Stimulated activated CD4-positive, alpha-beta T cell treated with anti-CD3 and anti-CD28 coated beads, Interleukin-1b, Interleukin-23, amount 100 ng/mL, for 24 hours (primary cell): ENCODE measurements at regions not wholly inside any gene's neighbourhood (a gene's known extent, or its start where the extent isn't known, plus 50 kb on each side); places are given as distances from the start of the nearest gene placed in this dataset.

Source experiments
- DNase-seq, 4 experiments: peaks; one replicate each; pipeline ENCODE4 v3.0.0-alpha.2; 2020; ENCODE audit warnings: low read depth in 4 of 4, low spot score in 1 of 4

DNA sequence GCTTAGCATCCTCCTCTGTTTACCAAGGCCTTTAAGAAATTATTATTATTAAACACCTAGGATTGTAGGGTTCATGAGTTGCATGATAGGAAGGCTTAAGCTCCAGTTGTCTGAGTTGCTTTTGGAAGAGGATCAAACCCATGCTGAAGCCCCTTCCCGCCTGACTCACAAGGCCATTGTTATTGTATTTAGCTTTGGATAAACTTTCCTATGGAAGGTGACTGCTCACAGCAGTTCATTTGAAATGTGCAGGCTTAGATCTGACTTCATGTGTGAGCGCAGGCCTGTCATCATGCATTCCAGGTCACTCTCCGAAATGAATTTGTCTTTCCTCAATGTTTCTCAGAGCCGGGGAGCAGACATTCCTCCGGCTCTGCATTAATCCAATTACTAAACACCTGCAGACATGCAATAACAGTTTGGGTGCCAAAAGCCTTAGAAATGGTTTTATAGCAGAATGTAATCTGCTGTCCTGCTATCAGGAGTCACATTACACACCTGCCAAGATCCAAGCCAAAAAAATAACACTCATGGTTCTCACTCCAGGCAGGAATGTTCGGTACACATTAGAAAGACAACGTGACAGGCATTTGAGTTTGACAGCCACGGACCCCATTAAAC lies 119.9 kb downstream of the OSR1 start:
- no peak for DNase-seq

DNA sequence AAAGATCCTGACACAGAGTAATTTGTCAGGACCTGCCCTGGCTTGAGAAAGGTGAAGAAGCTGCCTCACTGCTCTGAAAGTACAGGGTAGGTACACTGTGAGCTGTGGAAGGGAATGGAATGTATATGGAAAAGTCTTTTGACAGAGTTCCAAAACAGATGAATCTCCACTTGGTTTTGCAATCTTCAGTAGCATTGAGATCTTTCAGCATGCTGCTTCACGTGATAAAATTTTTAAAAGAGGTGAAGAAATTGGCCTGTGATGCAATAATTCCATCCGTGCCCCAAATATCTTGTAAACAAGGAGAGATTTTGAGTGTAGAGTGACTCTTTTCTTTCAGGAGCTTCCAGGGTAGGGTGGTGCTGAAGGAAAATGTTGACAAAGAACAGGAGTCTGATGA lies 123.1 kb downstream of the OSR1 start:
- no peak for DNase-seq

DNA sequence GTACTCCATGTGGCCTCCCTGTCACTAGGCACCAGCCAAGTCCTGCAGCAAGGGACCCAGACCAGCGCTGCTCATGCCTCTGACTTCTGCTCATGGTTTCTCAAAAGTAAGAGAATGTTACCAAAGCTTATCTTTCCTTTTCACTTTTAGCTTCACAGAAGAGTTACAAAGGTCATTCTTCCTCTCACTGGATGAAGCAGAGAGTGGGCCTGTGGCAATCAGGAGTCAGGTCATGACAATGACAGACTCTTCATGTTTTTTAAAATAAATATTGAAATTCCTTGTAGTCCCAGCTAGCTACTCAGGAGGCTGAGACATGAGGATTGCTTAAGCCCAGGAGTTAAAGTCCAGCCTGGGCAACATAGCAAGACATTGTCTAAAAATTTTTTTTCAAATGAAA lies 126.1 kb downstream of the OSR1 start:
- DNase-seq = no peak

DNA sequence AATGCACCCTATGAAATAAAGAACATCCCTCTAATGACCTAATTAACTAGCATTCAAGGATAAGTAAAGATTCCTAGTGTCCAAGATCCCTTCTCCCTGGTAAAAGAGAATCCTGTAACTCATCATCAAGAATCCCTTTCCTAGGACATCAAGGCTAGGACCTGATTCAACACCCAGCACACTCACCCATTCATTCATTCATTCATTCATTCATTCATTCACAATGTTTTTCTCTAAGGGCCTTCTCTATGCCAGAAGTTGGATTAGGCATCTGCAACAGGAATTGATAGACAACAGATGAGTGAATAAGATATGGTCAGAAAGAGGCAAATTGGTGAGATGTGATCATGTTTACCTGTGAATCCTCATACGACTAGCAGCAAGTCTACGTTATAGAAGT lies 126.8 kb downstream of the OSR1 start:
- DNase-seq = no peak

DNA sequence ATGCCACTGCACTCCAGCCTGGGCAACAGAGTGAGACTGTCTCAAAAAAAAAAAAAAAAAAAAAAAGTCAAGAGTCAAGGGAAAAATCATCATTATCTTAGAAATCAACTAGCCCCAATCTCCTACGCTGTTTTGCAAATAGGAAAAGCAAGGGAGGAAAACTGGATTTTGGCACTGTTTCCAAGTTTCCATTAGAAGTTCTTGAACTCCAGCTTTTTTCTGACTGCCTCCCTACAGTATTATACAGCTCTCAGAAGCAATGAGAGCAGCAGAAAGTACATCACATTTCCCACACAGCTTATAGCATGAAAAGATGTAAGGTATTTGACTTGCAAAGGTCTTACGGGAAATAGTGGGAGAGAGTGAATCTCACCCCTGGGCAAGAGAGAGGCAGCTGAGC lies 127.8 kb downstream of the OSR1 start:
- no peak for DNase-seq

DNA sequence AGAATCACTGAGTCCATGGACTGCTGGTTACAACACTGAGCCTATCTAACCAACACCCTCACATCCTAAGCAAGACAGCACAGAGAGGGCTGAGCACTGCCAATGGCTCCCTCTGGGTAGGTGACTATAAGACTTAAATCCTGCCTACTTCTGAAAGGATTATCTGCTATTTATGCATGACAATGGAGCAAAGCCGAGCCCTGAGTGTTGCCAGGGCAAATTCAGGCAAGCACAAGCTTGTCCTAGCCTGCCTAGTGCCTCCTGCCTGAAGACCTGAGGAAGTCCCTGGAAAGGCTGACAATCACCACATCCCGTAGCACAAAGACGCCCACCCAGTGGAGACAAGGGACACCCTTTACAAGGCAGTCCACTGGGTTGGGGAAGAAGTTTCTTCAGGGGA lies 129.7 kb downstream of the OSR1 start:
- DNase-seq = no peak

DNA sequence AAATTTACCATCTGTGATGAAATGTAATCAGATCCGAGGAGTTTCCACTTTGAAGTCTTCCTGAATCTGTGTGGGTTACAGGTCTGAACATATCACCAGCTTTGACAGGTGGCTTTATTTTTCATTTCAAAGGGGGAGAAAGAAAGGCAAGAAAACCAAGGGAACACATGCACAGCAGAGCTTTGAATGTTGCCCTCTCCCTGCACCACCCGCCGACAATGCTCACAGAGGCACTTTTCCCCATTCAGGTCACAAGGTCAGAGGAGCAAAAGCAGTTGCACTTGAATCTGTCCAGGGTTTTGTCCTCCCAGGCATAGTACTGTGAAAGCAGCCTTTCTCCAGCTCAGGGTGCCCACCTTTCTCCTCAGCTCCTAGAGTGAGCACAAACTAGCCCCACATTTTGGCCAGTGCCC lies 130.2 kb downstream of the OSR1 start:
- no peak for DNase-seq

DNA sequence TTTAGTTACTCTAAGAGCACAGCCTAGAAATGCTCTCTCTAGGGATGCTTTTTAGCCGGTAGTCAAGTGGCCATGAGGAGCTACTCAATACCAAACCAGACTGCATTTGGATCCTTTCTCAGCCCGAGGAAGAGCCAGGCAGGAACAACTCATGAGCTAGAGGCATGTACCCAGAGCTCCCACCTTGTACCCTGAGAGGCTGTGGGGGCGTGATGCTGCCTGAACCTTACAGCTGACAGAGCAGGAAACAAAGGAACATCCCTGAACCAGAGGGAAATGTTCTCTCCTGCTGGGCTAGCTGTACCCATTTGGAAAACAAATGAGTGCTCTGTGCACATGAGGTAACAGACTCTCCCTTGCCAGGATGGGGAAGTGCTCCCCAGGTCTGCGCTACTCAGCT lies 131.6 kb downstream of the OSR1 start:
- DNase-seq = no peak

DNA sequence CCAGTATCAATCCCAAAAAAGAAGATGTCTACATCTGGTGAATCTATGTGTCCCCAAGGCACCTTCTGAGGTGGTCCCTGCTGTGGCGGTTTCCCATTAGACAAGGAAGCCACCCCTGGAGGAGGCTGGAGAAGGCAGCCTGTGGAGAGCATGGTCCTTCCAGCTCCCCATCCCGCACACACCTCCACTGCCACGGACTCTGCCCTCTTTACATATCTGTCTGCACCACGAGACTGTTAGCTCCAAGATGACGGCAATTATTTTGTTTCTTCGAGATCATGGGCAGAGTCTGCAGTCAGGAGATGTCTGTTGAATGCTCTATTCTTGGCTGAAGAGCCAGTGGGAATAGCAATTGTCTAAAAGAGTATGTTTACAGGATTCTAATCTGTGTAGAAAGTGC lies 132.0 kb downstream of the OSR1 start:
- DNase-seq = no peak

DNA sequence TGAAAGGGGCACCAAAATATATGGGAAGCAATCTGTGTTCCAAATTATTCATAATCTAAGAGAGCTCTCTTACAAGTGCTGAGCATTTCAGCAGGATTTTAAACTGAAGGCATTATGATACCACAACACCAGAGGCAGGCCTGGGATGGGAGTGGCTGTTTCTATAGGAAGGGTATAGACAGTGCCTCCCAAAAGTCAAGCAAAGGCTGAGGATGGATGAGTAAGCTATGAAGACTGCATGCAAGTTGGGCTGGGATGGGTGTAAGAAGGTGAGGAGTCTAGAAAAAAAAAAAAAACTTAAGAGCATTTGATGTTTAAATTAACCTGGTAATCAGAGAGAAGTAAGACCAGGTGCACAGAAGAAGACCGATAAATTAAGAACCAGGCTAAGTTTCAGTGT lies 132.5 kb downstream of the OSR1 start:
- DNase-seq = no peak

DNA sequence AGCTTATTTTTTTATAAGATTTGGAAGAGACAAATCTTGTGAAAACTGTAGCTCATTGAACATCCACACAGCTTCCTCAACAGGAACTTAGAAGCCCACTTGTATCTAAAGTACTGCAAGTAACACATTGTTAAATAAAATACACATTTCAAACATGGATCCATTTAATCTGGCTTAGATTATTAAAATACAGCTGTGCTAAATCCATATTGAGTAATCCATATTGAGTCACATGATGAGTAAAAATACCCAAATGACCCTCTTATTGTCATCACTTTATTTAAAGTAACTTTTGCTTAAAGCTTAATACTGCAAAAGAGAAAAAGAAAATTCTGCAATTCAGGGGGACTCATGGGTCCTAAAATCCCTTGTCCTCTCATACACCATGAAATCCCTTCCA lies 133.3 kb downstream of the OSR1 start:
- DNase-seq = no peak

DNA sequence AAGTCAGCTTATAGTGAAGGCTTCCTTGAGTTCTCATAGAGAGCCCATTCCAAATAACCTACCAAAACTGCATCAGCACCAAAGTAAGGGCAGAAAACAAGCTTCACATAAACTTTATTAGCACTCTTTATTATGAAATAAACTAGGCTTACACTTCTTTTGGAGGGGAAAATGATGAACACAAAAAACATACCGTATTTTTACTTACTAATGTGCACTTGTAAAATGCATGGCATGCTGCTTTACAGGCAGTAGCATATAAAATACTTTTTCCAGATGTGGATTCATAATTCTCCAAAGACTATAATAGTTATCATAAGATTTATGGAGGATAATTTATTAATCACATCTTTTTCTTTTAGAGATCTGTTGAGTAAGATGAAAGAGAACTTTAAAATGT lies 133.9 kb downstream of the OSR1 start:
- no peak for DNase-seq

DNA sequence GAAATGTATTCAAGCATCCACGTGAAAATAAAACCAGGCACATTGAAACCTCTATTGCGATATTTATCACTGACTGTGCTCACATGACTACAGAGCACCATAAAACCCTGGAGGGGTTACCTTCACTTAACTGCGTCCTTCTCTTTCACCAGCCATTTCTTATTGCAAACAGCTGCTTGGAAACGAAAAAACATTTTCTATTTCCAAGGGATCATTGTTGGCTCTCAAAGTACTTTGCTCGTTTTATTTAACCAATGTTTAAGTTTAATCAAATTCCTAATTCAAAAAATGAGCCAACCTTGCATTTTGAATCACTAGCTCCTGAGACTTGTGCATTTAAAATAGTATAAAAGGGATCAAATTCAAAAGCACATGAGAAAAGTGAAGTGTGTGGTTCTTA lies 134.4 kb downstream of the OSR1 start:
- no peak for DNase-seq

DNA sequence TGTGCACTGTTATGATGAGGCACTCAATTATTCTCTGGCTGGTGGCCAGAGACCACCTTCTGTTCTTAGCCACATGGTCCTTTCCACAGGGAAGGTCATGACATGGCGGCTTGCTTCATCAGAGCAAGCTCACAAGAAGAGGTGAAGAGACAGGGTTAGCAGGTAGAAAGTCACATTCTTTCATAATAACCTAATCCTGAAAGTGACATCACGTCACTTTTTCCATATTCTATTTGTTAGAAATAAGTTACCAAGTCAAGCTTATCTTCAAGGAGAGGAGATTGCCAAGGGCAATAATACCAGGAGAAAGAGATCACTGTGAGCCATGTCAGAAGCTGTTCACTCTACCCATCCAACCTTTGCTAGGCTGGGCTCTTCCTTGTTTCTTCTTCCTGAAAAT lies 139.4 kb downstream of the OSR1 start:
- DNase-seq = no peak

DNA sequence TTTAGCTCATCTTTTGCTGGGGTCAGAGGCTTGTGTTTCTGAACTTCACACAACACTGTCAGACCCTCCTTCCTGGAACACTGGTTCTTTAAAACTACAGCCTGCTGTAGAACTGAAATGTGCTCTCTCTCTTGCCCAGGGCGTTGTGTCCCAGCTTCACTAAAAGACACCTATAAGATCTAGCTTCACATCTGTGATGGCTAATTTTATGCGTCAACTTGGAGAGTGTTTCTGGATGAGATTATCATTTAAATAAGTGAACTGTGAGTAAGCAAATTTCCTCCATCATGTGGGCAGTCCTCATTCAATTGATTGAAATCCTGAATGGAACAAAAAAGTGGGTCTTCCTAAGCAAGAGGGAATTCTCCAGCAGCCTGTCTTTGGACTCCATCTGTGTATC lies 140.3 kb downstream of the OSR1 start:
- no peak for DNase-seq

DNA sequence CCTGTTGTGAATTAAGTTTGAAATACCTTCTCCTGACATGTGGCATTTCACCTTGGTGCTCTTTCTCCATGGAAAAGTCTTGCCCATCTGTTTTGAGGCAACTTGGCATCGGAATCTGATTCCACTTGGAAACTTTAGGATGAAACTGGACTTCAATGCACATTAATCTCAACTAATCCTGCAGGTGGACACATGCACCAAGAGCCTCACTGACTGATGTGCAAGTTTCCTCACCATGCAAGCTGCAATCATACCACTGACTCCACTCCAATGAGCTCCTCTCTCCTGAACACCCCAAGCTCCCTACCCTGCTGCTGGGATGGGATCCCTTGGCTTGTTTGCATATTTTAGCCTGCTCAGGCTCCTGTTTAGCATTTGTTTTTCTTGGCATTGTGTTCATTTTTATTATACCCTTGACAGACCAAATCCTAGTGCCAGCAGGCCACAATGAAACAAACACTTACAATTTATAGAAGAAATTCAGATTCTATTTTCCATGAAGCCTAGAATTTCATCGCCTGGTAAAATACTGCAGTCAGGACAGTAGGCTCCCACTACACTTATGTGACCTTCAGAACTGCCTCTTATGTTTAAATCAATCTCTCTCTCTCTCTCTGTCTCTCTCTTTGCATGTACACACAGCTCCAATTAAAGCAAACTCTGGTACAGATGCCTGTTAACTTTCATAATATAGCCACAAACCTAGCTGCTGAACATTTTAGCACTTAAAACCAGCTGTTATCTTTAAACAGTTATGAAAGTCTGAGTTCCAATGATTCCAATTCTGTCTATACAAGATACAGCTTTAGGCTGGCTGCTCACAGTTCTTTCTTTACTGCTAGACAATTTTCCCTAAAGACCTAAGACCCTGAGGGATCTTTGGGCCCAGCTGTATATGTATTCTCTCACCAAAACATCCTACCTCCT lies 141.5 kb downstream of the OSR1 start:
- no peak for DNase-seq

DNA sequence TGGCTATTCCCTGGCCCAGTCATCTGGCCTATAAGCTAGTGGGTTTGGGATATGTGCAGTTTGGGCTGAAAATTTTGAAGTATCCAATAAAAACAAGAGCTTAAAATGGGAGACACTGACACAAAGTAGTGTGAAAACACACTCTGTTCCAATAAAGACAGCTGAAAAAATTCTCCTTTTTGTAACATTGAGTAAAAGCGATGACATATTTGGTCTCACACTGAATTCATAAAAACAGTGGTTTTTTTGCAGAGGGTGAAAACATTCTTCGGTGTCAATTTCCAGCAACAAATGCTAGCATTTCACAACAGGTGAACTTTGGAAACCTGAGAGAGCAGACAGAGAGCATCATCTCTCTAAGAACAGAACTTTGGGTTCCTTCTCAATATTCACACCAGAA lies 142.2 kb downstream of the OSR1 start:
- no peak for DNase-seq

DNA sequence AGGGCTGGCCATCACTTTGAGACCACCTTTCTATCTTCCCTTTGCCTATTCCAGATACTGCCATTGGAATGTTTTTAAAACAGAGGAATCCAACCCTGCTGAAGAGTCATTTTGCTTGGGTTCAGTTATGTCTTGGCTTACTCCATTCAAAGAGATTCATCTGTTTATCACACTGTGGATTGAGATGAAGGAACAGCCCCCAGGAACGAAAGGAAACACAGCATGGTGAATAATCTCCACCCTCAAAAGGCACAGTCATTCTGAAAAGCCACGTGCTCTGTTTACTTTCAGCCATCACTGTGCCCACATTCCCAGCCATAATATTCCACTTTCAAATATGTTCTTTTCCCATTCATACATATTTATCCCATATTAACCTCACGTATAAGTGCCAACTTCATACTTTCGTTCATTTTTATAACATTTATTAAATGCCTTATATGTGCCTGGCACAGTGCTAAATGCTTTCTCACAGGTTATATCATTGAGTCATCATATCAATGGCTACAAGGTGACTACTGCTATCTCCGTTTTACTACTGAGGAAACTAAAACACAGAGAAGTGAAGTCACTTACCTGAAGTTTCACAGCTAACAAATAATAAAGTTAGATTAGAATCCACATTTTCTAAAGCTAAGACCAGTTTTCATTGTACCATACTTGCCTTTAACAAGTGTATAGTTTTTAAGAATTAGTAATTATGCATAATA lies 143.6 kb downstream of the OSR1 start:
- DNase-seq = no peak

DNA sequence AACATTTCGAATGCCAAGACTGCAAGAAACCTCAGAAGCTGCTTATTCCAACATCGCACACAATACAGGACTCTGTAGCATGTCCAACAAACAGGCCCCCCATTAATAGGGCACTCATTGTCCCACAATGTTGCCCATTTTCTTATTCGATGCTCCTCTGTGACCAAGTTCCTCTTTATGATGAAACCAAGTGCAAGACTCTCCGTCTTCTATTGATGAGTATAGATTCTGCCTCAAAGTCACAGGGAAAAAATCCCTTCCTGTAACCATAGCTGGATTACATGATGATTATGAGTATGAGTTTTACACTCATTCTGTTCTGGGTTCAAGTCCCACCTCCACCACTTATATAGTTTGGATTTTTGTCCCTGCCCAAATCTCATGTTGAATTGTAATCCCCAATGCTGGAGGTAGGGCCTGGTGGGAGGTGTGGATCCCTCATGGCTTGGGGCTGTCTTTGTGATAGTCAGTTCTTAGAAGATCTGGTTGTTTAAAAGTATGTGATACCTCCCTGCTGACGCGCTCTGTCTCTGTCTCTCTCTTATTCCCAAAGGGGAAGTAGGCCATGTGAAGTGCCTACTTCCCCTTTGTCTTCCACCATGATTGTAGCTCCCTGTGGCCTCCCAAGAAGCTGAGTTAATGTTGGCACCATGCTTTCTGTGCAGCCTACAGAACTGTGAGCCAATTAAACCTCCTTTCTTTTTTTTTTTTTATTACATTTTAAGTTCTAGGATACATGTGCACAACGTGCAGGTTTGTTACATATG lies 148.7 kb downstream of the OSR1 start:
- no peak for DNase-seq

DNA sequence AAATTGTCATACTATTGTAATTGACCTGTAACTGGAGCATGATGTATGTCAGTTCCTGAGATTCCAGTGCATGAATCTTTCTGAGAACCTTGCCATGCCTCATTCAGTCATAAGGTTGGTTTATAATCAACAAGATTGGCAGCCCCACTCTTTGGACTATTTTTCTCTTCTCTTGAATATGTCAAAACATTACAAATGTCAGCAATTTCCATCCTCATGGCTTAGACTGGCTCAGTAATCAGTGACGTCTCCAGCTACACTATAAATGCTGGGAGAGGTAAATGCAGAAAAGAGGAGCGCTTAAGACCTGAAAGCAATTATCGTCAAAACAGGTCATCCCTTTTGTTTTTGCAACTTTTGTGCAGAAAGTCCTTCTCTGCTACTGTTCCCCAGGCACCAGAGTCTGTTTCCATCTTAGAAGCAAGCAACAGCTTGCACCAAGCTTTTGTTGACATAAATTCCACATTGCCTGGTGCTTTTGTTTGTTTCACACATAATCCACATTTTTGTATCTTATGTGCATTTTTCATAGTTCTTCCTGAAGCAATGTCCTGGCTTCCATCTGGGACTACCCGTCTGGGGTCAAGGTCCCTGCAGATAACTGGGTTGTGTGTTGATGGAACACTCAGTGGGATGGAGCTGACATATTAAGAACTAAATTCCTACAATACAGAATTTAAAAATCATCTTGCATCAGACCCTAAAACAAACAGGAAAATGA lies 149.8 kb downstream of the OSR1 start:
- no peak for DNase-seq

DNA sequence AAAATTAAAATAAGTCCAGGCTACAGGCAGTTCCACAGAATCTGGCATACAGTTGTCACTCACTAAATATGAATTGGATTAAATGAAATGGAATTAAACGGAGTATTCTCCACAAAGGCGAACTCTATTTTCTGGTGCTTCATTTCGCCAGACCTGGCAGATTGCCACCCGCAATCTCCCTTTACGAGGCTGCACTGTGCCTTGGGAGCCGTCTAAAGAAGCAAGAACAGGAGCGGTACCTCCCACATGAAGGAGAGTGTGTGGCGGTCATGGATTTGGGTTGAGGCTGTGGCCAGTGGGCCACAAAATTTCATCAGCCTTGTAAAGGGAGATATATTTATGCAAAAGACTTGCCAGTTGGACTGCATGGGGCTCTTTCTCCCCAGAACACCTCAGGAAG lies 151.0 kb downstream of the OSR1 start:
- DNase-seq = no peak
